ENCODE measurements at regions not wholly inside any gene's neighbourhood (a gene's known extent, or its start where the extent isn't known, plus 50 kb on each side); places are given as distances from the start of the nearest gene placed in this dataset.

- Histone ChIP-seq H2AFZ (ENCODE audit: low read length) (no peak overlapping the region), H3K23me2 (ENCODE audit: low read depth, low read length) (no peaks in the 10 kb centered on the region), H2BK20ac (ENCODE audit: low read length) (no peak overlapping the region), H4K91ac (replicated peaks; ENCODE audit: insufficient read length, low read length) (no peak overlapping the region), H3K27me3 (replicated peaks in 1 of 4; ENCODE audit: control insufficient read depth in 3 of 4, extremely low read depth in 1 of 4, insufficient read depth in 3 of 4, low read length in 3 of 4) (no peaks in the 10 kb centered on the region), H2BK12ac (ENCODE audit: low read depth, low read length) (peak overlapping the region; percentile 70), H2AK5ac (ENCODE audit: low read depth, low read length) (peak overlapping the region; percentile 9; the same call in 1 of the 2 replicates), H3K79me2 (ENCODE audit: control insufficient read depth in 1 of 2, insufficient read depth in 2 of 2, low read length in 2 of 2) (no peaks in the 10 kb centered on the region), H3K27ac (ENCODE audit: low read depth, low read length) (no peak overlapping the region), H3K9me3 (ENCODE audit: insufficient read depth in 2 of 2, low read depth in 1 of 2, low read length in 1 of 2) (no peaks in the 10 kb centered on the region), H3K36me3 (ENCODE audit: control insufficient read depth in 2 of 4, insufficient read depth in 4 of 4, low read length in 3 of 4) (no peaks in the 10 kb centered on the region), H3K79me1 (ENCODE audit: low read depth, low read length) (no peaks in the 10 kb centered on the region), H2BK5ac (ENCODE audit: low read depth, low read length) (no peak overlapping the region), H2BK15ac (ENCODE audit: low read length) (no peak overlapping the region), H2BK120ac (replicated peaks; ENCODE audit: low read depth, low read length) (no peak overlapping the region), H4K5ac (ENCODE audit: insufficient read length, low read depth, low read length) (no peak overlapping the region), H3K14ac (ENCODE audit: insufficient read length) (no peak overlapping the region), H3K18ac (ENCODE audit: extremely low read depth, low read length) (no peak overlapping the region), H3K4ac (replicated peaks; ENCODE audit: insufficient read length, low read depth, low read length) (no peak overlapping the region), H3K23ac (ENCODE audit: insufficient read length) (no peak overlapping the region), H3K9ac (replicated peaks in 1 of 4; ENCODE audit: extremely low read depth in 1 of 4, low read depth in 3 of 4, low read length in 3 of 4) (no peak overlapping the region), H4K8ac (ENCODE audit: extremely low read depth, insufficient read depth, low read length) (no peak overlapping the region), H3K4me3 (ENCODE audit: extremely low read depth in 1 of 4, insufficient read depth in 2 of 4, low read depth in 3 of 4, low read length in 4 of 4) (no peak overlapping the region), H3K4me2 (ENCODE audit: insufficient read depth in 1 of 2, low read depth in 2 of 2, low read length in 2 of 2) (no peak overlapping the region), H3K56ac (replicated peaks; ENCODE audit: insufficient read length, low read depth, low read length) (no peak overlapping the region), H3K4me1 (replicated peaks in 1 of 4; ENCODE audit: control insufficient read depth in 3 of 4, insufficient read depth in 4 of 4, low read length in 3 of 4) (peaks cover 0 to 5% (median 3%) of the 10 kb centered on the region in 4 experiments; a peak in 3 of 7 replicates), H4K20me1 (replicated peaks in 1 of 2; ENCODE audit: control insufficient read depth in 1 of 2, insufficient read depth in 2 of 2, low read length in 2 of 2) (no peaks in the 10 kb centered on the region)
- no peak for TF ChIP-seq ASH2L (IDR thresholded peaks at IDR 0.05; ENCODE audit: low read length)
- DNase-seq (ENCODE audit: low read depth in 1 of 2, low spot score in 2 of 2) (no peak), FAIRE-seq (no peak)
- CTCF ChIA-PET (ENCODE audit: partially characterized antibody) = interaction anchor here (1.1 kb wide), 1 partner anchor 393 kb away, joined by 3 read pairs; no protein-coding TSS in a partner anchor
- WGBS, 2 experiments (ENCODE audit: extremely low coverage in 1 of 2, insufficient coverage in 1 of 2, insufficient read length in 1 of 2, insufficient replicate concordance in 2 of 2, low coverage in 1 of 2, low lambda C conversion rate in 2 of 2, missing lambda C conversion rate in 1 of 2) = 73% methylated on average over 4 of the region's 4 CpGs; no CpG with 5 or more reads in 1 of the 2 experiments
- POLR2A ChIA-PET (ENCODE audit: partially characterized antibody) = no interaction called here
Observed at GRCh38 chr15:47582233-47582632, 135.1 kb upstream of the SEMA6D start.

Measured in H1 (cell line).